ENCODE measurements at regions not wholly inside any gene's neighbourhood (a gene's known extent, or its start where the extent isn't known, plus 50 kb on each side); places are given as distances from the start of the nearest gene placed in this dataset.
"Not testable (repeated sequence)": the region's sequence is repeated elsewhere in the genome, so short reads cannot be mapped to it uniquely, and the experiment has no call there.

- intact Hi-C loops (cut with DNase I; ENCODE audit: low total_unique reads) = no loop called here
- TF ChIP-seq CTCF (IDR thresholded peaks at IDR 0.05) (no peak), POLR2A (IDR thresholded peaks at IDR 0.05) (no peak)
- H3K4me3 ChIP-seq (ENCODE audit: low read depth, poor library complexity, severe bottlenecking) = no peak overlapping the region
- peak in 1 of 2 donors; percentile 61 for DNase-seq (ENCODE audit: low spot score in 2 of 2)
- WGBS, 2 donors = 96% methylated on average over 5 of the region's 5 CpGs
Measured at GRCh38 chr10:30731963-30732362, 102.4 kb upstream of the LYZL2 start.

- TF ChIP-seq POLR2A (IDR thresholded peaks at IDR 0.05) = no peak
- TF ChIP-seq CTCF (IDR thresholded peaks at IDR 0.05) = no peak
- DNase-seq (ENCODE audit: low spot score in 2 of 2) = no peak
- WGBS, 2 donors = 62 to 63% methylated on average over 2 of the region's 2 CpGs
- no peak overlapping the region for H3K4me3 ChIP-seq (ENCODE audit: low read depth, poor library complexity, severe bottlenecking)
- intact Hi-C loops (cut with DNase I; ENCODE audit: low total_unique reads) = no loop called here
Measured at GRCh38 chr10:30730306-30730705, 100.8 kb upstream of the LYZL2 start.

GRCh38 chr10:30728766-30729165 is 99.2 kb upstream of the LYZL2 start:
- DNase-seq (ENCODE audit: low spot score in 2 of 2) = no peak
- intact Hi-C loops (cut with DNase I; ENCODE audit: low total_unique reads) = loop anchor here (10.0 kb wide), 1 partner anchor 1086 kb away; no protein-coding TSS in a partner anchor
- WGBS, 2 donors = 89 to 92% methylated on average over 4 of the region's 4 CpGs
- no peak for TF ChIP-seq CTCF (IDR thresholded peaks at IDR 0.05)
- TF ChIP-seq POLR2A (IDR thresholded peaks at IDR 0.05) = no peak
- H3K4me3 ChIP-seq (ENCODE audit: low read depth, poor library complexity, severe bottlenecking) = no peak overlapping the region

GRCh38 chr10:30728127-30728526 is 98.6 kb upstream of the LYZL2 start:
- no peak overlapping the region for H3K4me3 ChIP-seq (ENCODE audit: low read depth, poor library complexity, severe bottlenecking)
- peak in 1 of 2 donors; percentile 63 for DNase-seq (ENCODE audit: low spot score in 2 of 2)
- 94 to 95% methylated on average over 5 of the region's 5 CpGs for WGBS, 2 donors
- intact Hi-C loops (cut with DNase I; ENCODE audit: low total_unique reads) = loop anchor here (10.0 kb wide), 1 partner anchor 1087 kb away; no protein-coding TSS in a partner anchor
- no peak for TF ChIP-seq CTCF (IDR thresholded peaks at IDR 0.05)
- TF ChIP-seq POLR2A (IDR thresholded peaks at IDR 0.05) = no peak

- WGBS, 2 donors = 62 to 69% methylated on average over 2 of the region's 2 CpGs
- TF ChIP-seq CTCF (IDR thresholded peaks at IDR 0.05) = no peak
- no peak for TF ChIP-seq POLR2A (IDR thresholded peaks at IDR 0.05)
- DNase-seq (ENCODE audit: low spot score in 2 of 2) = peak in 1 of 2 donors; percentile 48
- intact Hi-C loops (cut with DNase I; ENCODE audit: low total_unique reads) = loop anchor here (10.0 kb wide), 1 partner anchor 1087 kb away; no protein-coding TSS in a partner anchor
- H3K4me3 ChIP-seq (ENCODE audit: low read depth, poor library complexity, severe bottlenecking) = no peak overlapping the region
Measured at GRCh38 chr10:30727524-30727923, 98.0 kb upstream of the LYZL2 start.

GRCh38 chr10:30726783-30727414 is 97.3 kb upstream of the LYZL2 start:
- peak; percentile 62 to 97 for DNase-seq (ENCODE audit: low spot score in 2 of 2)
- 3 to 4% methylated on average over 16 to 19 of the region's 19 CpGs for WGBS, 2 donors
- H3K4me3 ChIP-seq (ENCODE audit: low read depth, poor library complexity, severe bottlenecking) = not testable (repeated sequence)
- intact Hi-C loops (cut with DNase I; ENCODE audit: low total_unique reads) = loop anchor here (10.0 kb wide), 1 partner anchor 1088 kb away; no protein-coding TSS in a partner anchor

All from lower leg skin (tissue), 4 donors.